Spinal cord (tissue), 9 donors: ENCODE measurements at regions not wholly inside any gene's neighbourhood (a gene's known extent, or its start where the extent isn't known, plus 50 kb on each side); places are given as distances from the start of the nearest gene placed in this dataset.

Experiments
- DNase-seq, 6 donors: peaks; one replicate each; pipeline versions ENCODE4 v3.0.0 to v3.0.0-alpha.2; 2013 to 2015; ENCODE audit warnings: low spot score in 6 of 6, low read depth in 4 of 6
- H3K27ac ChIP-seq: one replicate; pipeline ENCODE4 v1.5.1; 2013; ENCODE audit warnings: low read depth, low read length, control low read depth
- H3K27me3 ChIP-seq: one replicate; pipeline ENCODE4 v1.6.1; 2013; ENCODE audit warnings: low read length; ENCODE audit not compliant: control insufficient read depth, insufficient read depth
- H3K36me3 ChIP-seq: one replicate; pipeline ENCODE4 v1.6.1; 2013; ENCODE audit warnings: low read length; ENCODE audit not compliant: control insufficient read depth, insufficient read depth
- H3K4me1 ChIP-seq: one replicate; pipeline ENCODE4 v1.6.1; 2013; ENCODE audit warnings: low read length; ENCODE audit not compliant: control insufficient read depth, insufficient read depth
- H3K4me3 ChIP-seq: one replicate; pipeline ENCODE4 v1.5.1; 2013; ENCODE audit warnings: low read depth, low read length, control low read depth
- H3K9me3 ChIP-seq: one replicate; pipeline ENCODE4 v1.6.1; 2013; ENCODE audit warnings: low read length; ENCODE audit not compliant: control insufficient read depth, insufficient read depth
- WGBS: methylation state at CpG from one replicate; pipeline ENCODE4 v1.1.5; 2013; ENCODE audit warnings: missing lambda C conversion rate; ENCODE audit not compliant: insufficient coverage; 5-methylcytosine and 5-hydroxymethylcytosine counted together
- donor health status: healthy.

GRCh38 chr19:29372921-29373797 is 152.6 kb upstream of the VSTM2B start:
- Histone ChIP-seq H3K4me3 (no peak overlapping the region), H3K36me3 (no peaks in the 10 kb centered on the region), H3K4me1 (no peaks in the 10 kb centered on the region), H3K9me3 (no peaks in the 10 kb centered on the region), H3K27ac (no peak overlapping the region), H3K27me3 (no peaks in the 10 kb centered on the region)
- no peak for DNase-seq
- WGBS: 79% methylated on average over 11 of the region's 12 CpGs

- DNase-seq: peak in 1 of 6 donors; percentile 80
- no peaks in the 10 kb centered on the region for H3K36me3 ChIP-seq
Observed at GRCh38 chr19:29375429-29376119, 150.2 kb upstream of the VSTM2B start.

GRCh38 chr19:29376855-29377354 is 148.9 kb upstream of the VSTM2B start:
- H3K4me3 ChIP-seq: no peak overlapping the region
- no peaks in the 10 kb centered on the region for H3K9me3 ChIP-seq
- H3K36me3 ChIP-seq: no peaks in the 10 kb centered on the region
- DNase-seq: no peak
- no peak overlapping the region for H3K27ac ChIP-seq
- 56% methylated on average over 4 of the region's 5 CpGs for WGBS
- no peaks in the 10 kb centered on the region for H3K27me3 ChIP-seq
- H3K4me1 ChIP-seq: peaks cover 4% of the 10 kb centered on the region

More at GRCh38 chr19:29375429-29376119, 150.2 kb upstream of the VSTM2B start:
- H3K27ac ChIP-seq: no peak overlapping the region
- H3K4me3 ChIP-seq: no peak overlapping the region
- no peaks in the 10 kb centered on the region for H3K9me3 ChIP-seq
- peaks cover 4% of the 10 kb centered on the region for H3K4me1 ChIP-seq
- WGBS: 75% methylated on average over 14 of the region's 18 CpGs
- H3K27me3 ChIP-seq: no peaks in the 10 kb centered on the region

- no peak overlapping the region for H3K27ac ChIP-seq
- no peaks in the 10 kb centered on the region for H3K27me3 ChIP-seq
- peaks cover 9% of the 10 kb centered on the region for H3K4me1 ChIP-seq
- H3K36me3 ChIP-seq: no peaks in the 10 kb centered on the region
- H3K9me3 ChIP-seq: no peaks in the 10 kb centered on the region
- WGBS: 89% methylated on average over 4 of the region's 4 CpGs
- no peak for DNase-seq
- H3K4me3 ChIP-seq: no peak overlapping the region
Observed at GRCh38 chr19:29378126-29378525, 147.7 kb upstream of the VSTM2B start.

GRCh38 chr19:29378543-29379080 is 147.2 kb upstream of the VSTM2B start:
- no CpG with 5 or more reads among the region's 5 CpGs for WGBS
- Histone ChIP-seq H3K4me3 (no peak overlapping the region), H3K36me3 (no peaks in the 10 kb centered on the region), H3K27me3 (no peaks in the 10 kb centered on the region), H3K27ac (no peak overlapping the region), H3K9me3 (no peaks in the 10 kb centered on the region), H3K4me1 (peaks cover 10% of the 10 kb centered on the region)
- DNase-seq: peak in 1 of 6 donors; percentile 58

GRCh38 chr19:29379257-29380021 is 146.4 kb upstream of the VSTM2B start:
- H3K27me3 ChIP-seq: no peaks in the 10 kb centered on the region
- peaks cover 14% of the 10 kb centered on the region for H3K4me1 ChIP-seq
- no peaks in the 10 kb centered on the region for H3K36me3 ChIP-seq
- DNase-seq: no peak
- no peaks in the 10 kb centered on the region for H3K9me3 ChIP-seq
- 71% methylated on average over 8 of the region's 13 CpGs for WGBS
- no peak overlapping the region for H3K4me3 ChIP-seq
- no peak overlapping the region for H3K27ac ChIP-seq

GRCh38 chr19:29380581-29380980 is 145.2 kb upstream of the VSTM2B start:
- Histone ChIP-seq H3K9me3 (no peaks in the 10 kb centered on the region), H3K4me3 (no peak overlapping the region), H3K36me3 (no peaks in the 10 kb centered on the region), H3K27ac (no peak overlapping the region), H3K27me3 (no peaks in the 10 kb centered on the region), H3K4me1 (peaks cover 25% of the 10 kb centered on the region)
- 96% methylated on average over 4 of the region's 5 CpGs for WGBS
- no peak for DNase-seq

GRCh38 chr19:29381353-29382203 is 144.2 kb upstream of the VSTM2B start:
- Histone ChIP-seq H3K4me3 (no peak overlapping the region), H3K4me1 (peaks cover 28% of the 10 kb centered on the region), H3K27ac (no peak overlapping the region), H3K27me3 (no peaks in the 10 kb centered on the region), H3K9me3 (no peaks in the 10 kb centered on the region), H3K36me3 (no peaks in the 10 kb centered on the region)
- no peak for DNase-seq
- 93% methylated on average over 12 of the region's 17 CpGs for WGBS
